Inferior parietal cortex (tissue), 1 donor: ENCODE measurements at regions not wholly inside any gene's neighbourhood (a gene's known extent, or its start where the extent isn't known, plus 50 kb on each side); places are given as distances from the start of the nearest gene placed in this dataset.
"Not testable (repeated sequence)": the region's sequence is repeated elsewhere in the genome, so short reads cannot be mapped to it uniquely, and the experiment has no call there.

ENCODE experiments used
- DNase-seq: peaks from one replicate; pipeline ENCODE4 v3.0.0-alpha.2; 2016; ENCODE audit errors: extremely low spot score

DNA sequence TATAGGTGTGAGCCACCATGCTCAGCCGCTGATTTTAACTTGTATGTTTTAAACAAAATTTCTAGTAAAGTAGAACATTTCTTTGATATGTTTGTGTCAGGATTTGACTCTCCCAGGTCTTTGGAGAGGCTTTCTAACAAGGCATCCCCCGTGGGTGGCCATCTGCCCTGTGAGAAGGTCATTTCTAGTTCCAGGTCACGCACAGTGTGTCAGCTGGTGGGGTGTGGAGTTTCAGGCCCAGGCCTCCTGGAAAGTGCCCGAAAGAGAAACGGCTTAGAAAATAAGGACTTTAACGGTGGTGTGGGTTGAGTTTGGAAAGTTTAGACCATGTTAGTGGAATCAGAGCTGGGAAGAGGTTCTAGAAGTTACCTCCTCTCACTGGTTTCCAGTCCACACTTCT is 61.0 kb downstream of the SPDYE17 start:
- DNase-seq = not testable (repeated sequence)

DNA sequence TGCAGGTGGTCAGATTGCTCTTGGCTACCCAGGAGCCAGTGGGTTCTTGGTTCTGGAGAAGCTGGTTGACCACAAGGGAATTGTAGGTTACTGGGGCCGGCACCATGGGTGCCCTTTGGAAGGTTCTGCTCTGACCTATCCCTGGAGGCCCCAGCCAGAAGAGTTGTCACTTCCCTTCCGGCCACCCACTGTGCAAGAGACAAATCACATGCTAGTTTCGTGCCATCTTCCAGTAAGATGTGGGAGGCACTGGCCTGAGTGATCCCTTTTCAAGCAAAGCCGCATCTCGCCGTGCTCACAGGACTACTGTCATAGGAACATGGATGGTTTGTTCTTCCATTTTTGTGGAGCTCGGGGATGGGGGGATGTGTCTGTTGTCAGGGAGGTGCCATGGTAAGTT is 62.3 kb downstream of the SPDYE17 start:
- DNase-seq = not testable (repeated sequence)

- DNase-seq = not testable (repeated sequence)
These were observed 66.2 kb downstream of the SPDYE17 start for GRCh38 chr7:76965731-76966548.

DNA sequence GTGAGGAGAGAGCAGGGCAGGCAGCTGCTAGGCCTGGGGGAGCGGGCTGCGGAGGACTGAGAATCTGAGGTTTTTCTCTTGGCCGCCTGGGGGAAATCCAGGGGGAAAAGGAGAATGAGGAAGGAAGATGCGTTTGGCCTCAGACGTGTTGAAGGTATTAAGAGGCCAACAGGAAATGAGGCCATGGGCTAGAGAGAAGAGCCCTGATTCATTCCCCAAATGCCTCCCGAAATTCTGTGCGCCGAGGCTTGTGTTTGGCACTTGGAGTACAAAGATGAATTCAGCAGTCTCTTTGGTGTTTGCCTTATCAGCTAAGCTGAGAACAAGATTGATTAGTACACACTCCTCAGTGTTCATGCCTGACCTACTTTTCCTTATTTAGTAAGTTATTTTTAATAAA is 68.1 kb downstream of the SPDYE17 start:
- not testable (repeated sequence) for DNase-seq

GRCh38 chr7:76963061-76963460 is 69.1 kb downstream of the SPDYE17 start:
- not testable (repeated sequence) for DNase-seq

DNA sequence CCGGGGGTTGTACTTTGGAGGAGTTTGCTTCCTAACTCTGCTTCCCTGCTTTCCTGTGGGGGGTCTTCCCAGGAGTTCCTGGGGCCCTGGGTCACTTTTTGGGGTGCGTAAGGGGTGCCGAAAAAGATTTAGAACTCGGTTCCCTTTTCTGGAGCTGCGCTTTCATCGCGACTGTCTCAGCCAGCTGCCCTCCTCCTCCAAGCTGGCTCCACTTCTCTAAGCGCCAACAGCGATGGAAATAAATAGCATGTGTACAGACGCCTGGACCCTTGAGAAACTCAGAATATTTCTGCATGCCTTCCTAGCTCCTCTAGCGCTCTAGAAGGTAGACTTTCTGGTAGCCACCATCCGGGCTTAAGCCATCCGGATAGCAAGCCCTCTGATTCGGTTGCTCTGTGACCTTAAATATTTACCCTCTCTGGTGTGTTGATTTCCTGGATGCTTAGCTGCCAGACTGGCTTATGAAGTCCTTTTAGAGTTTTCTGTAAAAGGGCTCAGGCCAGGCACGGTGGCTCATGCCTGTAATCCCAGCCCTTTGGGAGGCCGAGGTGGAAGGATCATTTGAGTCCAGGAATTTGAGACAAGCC is 71.7 kb downstream of the SPDYE17 start:
- not testable (repeated sequence) for DNase-seq

DNA sequence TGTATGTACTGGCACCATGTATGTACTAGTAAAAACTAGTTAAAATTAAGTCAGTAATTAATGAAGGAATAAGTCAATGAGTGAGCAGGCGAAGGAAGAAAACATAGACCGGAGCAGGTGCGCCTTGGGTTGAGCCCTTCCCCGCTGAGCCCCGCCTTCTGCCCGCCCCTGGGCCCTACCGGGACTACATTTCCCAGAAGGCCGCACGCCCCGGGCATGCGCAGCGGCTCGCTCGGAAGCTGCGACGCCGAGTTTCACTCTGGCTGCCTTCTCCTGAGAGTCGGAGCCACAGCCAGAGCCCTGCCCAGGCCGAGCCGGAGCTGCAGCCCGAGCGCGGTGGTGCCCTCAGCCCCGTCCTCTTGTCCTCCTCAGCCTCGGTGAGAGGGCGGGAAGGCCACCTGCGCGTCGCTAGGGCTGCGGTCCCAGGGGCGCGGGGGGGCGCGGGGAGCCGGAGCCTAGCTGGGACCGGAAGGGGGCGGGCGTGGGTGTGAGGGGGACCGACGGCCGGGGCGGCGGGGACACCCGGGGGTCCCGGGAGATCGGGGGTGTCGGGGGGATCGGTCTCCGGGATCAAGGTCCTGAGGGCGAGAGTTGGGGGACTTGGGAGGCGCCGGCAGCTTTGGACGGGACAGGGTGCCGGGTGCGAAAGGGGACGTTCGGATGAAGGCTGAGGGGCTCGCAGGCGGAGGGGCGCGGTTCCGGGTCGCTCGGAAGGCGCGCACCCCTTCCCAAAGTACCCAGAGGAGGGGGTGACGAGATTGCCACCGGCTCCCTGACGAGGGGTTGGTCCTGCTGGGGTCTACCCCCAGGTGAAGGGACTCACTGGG is 72.4 kb downstream of the SPDYE17 start:
- DNase-seq = not testable (repeated sequence)

DNA sequence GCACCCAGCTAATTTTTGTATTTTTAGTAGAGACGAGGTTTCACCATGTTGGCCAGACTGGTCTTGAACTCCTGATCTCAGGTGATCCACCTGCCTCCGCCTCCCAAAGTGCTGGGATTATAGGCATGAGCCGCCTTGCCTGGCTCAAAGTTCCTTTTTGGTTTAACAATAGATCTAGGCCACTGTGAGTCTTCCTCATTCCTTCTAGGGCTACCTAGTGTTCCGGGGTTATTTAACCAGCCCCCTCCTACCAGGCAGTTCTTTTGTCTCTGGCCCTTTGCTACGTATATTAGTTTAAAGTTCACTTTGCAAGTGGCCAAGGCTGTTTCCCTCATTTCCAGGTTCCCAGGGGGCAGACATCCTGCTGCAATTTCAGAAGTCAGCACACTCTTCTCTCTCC is 75.6 kb downstream of the SPDYE17 start:
- not testable (repeated sequence) for DNase-seq

- not testable (repeated sequence) for DNase-seq
These were observed 77.0 kb downstream of the SPDYE17 start for GRCh38 chr7:76955124-76955523.

DNA sequence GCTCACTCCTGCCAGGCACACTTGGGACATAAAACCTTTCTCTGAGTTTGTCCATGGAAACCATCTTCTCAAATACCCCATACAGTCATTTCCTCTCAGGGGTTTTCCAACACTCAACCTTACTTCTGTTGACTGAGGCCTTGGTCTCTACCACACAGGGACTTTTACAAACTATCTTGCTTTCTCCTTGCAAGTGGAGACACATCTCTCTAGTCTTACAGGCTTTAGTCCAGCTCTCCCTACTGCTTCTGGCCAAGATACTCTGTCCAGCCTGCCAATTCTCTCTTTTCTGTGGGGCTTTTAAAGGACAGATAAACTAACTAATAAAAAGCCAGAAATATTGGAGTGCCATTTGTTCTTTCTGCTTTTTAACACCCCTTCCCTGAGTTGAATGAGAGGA is 87.6 kb downstream of the SPDYE17 start:
- not testable (repeated sequence) for DNase-seq

DNA sequence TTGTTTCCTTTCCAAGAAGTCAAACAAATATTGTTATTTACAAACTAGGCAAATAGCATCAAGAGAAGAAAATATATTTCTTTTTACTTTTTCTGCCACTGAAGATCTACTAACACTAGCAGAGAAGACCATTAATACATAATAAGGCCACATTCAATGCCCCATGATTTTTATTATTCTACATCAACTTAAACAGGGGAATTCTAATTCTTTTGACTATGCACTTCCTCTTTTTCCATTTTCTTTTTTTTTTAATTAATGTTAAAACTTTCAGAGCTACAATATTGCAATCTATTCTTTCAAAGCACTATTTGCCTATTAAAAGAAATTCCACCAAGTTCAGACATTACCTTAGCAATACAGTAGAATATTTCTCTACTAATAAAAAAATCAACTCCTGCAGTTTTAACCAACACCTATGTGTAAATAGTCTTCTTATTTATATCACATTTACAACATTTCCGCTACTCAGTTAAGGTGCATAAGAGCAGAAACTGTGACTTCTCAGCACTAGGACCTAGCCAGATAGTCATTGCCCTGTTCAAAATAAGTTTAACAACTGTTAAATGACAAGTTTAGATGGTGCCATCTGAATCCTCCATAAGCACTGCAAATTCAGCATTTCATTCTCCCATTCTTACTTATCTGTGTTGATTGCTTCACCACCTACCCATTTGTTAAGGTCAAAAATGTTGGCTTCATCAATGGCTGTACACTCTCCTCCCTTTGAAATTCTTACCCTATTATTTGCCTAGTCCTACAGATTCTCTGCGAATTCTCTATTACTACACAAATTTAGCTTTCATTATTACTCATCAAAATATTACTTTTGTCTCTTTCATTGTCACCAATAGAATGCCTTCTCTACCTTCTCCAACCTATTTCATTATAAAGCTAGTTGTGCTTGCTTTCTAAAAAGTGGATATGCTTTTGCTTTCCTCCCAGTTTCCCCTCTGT is 90.1 kb downstream of the SPDYE17 start:
- not testable (repeated sequence) for DNase-seq

- DNase-seq = not testable (repeated sequence)
These were observed 94.4 kb downstream of the SPDYE17 start for GRCh38 chr7:76937781-76938180.

GRCh38 chr7:76937330-76937729 is 94.8 kb downstream of the SPDYE17 start:
- DNase-seq = not testable (repeated sequence)

DNA sequence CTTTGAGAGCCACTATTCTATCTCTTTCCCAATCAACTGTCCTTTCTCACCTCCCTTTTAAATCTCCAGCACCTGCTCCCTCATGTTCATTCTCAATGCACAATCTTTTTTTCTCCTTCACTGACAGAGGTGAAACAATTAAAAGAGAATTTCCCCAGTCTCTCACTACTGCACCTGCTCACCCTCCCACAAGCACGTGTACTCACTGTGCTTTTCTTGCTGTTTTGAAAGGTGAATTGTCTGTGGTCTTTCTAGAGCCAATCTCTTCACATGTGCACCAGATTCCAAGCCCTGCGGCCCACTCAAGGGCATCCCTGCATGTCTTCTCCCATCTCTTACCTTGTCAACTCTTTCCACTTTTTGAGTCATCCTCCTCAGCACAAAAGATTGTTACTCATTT is 95.8 kb downstream of the SPDYE17 start:
- DNase-seq = not testable (repeated sequence)

DNA sequence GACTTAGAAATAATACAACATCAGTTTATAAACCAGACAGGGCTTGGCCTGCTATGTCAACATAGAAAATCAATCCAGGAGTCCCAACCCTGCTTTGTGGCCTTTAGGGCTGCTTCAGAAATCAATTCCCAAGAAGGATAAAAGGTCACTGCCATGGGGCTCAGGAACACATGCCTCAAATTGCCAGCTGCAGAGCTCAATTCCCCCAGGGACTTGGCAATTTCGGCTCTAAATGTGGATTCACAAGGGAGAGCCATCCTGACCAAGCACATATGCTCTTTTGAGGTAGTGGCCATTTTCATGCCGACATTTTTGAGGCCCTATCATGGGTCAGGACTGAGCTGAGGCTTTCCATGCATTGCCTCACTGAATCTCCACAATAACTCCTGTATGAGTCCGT is 97.5 kb downstream of the SPDYE17 start:
- DNase-seq = not testable (repeated sequence)

DNA sequence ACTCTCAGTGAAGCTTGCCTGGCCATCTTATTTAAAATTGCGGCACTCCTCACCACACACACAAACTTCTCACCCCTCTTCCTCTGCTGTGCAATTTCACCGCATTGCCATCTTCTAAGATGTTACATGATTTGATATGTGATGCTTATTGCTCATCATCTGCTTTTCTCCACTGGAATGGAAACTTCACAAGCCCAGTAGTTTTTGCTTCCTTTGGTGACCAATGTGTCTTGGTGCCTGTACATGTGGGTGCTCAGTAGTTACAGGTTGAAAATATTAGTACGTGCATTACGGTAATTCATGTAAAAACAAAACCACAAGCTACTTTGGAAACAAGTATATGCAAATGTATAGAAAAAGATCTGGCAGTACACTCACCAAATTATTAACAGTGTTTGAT is 99.2 kb downstream of the SPDYE17 start:
- not testable (repeated sequence) for DNase-seq

DNA sequence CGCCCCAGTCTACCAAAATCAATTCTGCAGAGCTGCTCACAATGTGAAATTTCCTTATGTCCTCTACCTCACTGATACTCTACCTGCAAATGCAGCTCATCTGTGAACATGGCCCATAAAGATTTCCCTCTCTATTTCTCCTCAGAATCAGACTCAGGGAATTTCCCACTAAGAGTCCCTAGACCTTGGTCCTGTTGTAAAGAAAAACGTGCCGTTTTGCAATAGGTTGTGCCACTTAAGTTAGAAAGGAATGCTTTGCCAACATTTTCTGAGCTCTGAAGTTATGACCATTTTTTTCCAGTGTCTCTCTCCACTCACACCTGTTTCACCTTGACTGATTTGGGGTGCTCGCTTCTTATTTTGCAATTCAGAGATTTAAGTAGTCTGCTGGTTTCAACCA is 100.7 kb downstream of the SPDYE17 start:
- not testable (repeated sequence) for DNase-seq

DNA sequence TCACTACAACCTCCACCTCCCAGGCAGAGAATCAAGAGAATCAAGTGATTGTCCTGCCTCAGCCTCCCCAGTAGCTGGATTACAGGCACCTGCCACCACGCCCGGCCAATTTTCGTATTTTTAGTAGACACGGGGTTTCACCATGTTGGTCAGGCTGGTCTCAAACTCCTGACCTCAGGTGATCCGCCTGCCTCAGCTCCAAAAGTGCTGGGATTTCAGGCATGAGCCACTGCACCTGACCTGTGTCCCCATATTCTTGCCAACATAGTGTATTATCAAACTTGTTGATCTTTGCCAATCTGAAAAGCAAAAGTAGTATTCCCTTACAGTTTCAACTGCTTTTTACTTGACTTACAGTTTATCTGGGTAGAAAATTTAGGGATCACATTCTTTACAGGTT is 101.7 kb downstream of the SPDYE17 start:
- DNase-seq = not testable (repeated sequence)

- DNase-seq = not testable (repeated sequence)
These were observed 103.4 kb downstream of the SPDYE17 start for GRCh38 chr7:76928751-76929150.

GRCh38 chr7:76927741-76928393 is 104.3 kb downstream of the SPDYE17 start:
- not testable (repeated sequence) for DNase-seq

DNA sequence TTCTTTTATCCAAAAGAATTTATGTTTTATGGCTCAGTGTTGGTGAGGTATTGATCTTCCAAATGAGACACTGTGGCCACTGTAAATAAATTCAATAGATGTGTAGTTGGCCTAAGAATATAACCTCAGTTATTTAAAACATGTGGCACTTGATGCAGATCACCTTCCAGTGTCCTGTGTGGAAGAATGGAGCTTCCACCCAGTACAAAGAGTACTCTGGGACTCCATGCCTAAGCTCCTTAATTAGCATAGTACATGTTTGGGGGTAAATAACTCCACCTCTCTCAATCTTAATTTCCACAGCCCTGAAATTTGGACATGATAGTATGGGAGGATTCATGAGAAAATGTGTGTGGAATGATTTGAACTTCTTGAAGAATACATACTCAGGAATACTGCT is 105.7 kb downstream of the SPDYE17 start:
- DNase-seq = not testable (repeated sequence)
